HG02610 (cell line): ENCODE measurements at regions not wholly inside any gene's neighbourhood (a gene's known extent, or its start where the extent isn't known, plus 50 kb on each side); places are given as distances from the start of the nearest gene placed in this dataset.
"Not testable (repeated sequence)": the region's sequence is repeated elsewhere in the genome, so short reads cannot be mapped to it uniquely, and the experiment has no call there.

ENCODE experiments used
- ATAC-seq: cut with Tn5 transposase; IDR thresholded peaks from one replicate; pipeline ENCODE4 v1.9.1; 2021; ENCODE audit warnings: mild to moderate bottlenecking, moderate library complexity; ENCODE audit not compliant: unreplicated experiment

GRCh38 chr14:105620865-105621471, 94.6 kb downstream of the TMEM121 start:
- ATAC-seq: not testable (repeated sequence)

GRCh38 chr14:105621479-105622328, 95.3 kb downstream of the TMEM121 start:
- ATAC-seq: not testable (repeated sequence)

GRCh38 chr14:105622329-105622955, 96.1 kb downstream of the TMEM121 start:
- no peak for ATAC-seq

- not testable (repeated sequence) for ATAC-seq
Observed at GRCh38 chr14:105623178-105623577, 96.8 kb downstream of the TMEM121 start.

- not testable (repeated sequence) for ATAC-seq
Observed at GRCh38 chr14:105624346-105624745, 98.0 kb downstream of the TMEM121 start.

GRCh38 chr14:105624749-105625434, 98.5 kb downstream of the TMEM121 start:
- not testable (repeated sequence) for ATAC-seq

- ATAC-seq: not testable (repeated sequence)
Observed at GRCh38 chr14:105625448-105625847, 99.1 kb downstream of the TMEM121 start.

GRCh38 chr14:105626111-105626510, 99.7 kb downstream of the TMEM121 start:
- not testable (repeated sequence) for ATAC-seq

GRCh38 chr14:105626651-105627050, 100.3 kb downstream of the TMEM121 start:
- not testable (repeated sequence) for ATAC-seq

GRCh38 chr14:105627287-105627686, 100.9 kb downstream of the TMEM121 start:
- ATAC-seq: not testable (repeated sequence)

- ATAC-seq: no peak
Observed at GRCh38 chr14:105627701-105628100, 101.3 kb downstream of the TMEM121 start.

- ATAC-seq: not testable (repeated sequence)
Observed at GRCh38 chr14:105628126-105628525, 101.7 kb downstream of the TMEM121 start.

GRCh38 chr14:105628531-105629067, 102.2 kb downstream of the TMEM121 start:
- not testable (repeated sequence) for ATAC-seq

- not testable (repeated sequence) for ATAC-seq
Observed at GRCh38 chr14:105629091-105629885, 102.9 kb downstream of the TMEM121 start.

GRCh38 chr14:105629886-105630215, 103.5 kb downstream of the TMEM121 start:
- ATAC-seq: no peak

GRCh38 chr14:105630293-105630934, 104.0 kb downstream of the TMEM121 start:
- ATAC-seq: not testable (repeated sequence)

- not testable (repeated sequence) for ATAC-seq
Observed at GRCh38 chr14:105630935-105631779, 104.8 kb downstream of the TMEM121 start.

- no peak for ATAC-seq
Observed at GRCh38 chr14:105632010-105632409, 105.6 kb downstream of the TMEM121 start.

- not testable (repeated sequence) for ATAC-seq
Observed at GRCh38 chr14:105633596-105633995, 107.2 kb downstream of the TMEM121 start.
